SK-N-MC (cell line): ENCODE measurements at regions not wholly inside any gene's neighbourhood (a gene's known extent, or its start where the extent isn't known, plus 50 kb on each side); places are given as distances from the start of the nearest gene placed in this dataset.

Source experiments
- EZH2 ChIP-seq: fragments of 200-600 bp; sonication (generic); IDR thresholded peaks from one replicate; pipeline ENCODE4 v1.6.1; 2017; ENCODE audit warnings: antibody characterized with exemption
- FOXP2 ChIP-seq: optimal IDR thresholded peaks from 2 replicates; pipeline ENCODE3; 2011; ENCODE audit warnings: mild to moderate bottlenecking, moderate library complexity; ENCODE audit not compliant: insufficient read depth; ENCODE audit errors: extremely low read length, control extremely low read depth

DNA sequence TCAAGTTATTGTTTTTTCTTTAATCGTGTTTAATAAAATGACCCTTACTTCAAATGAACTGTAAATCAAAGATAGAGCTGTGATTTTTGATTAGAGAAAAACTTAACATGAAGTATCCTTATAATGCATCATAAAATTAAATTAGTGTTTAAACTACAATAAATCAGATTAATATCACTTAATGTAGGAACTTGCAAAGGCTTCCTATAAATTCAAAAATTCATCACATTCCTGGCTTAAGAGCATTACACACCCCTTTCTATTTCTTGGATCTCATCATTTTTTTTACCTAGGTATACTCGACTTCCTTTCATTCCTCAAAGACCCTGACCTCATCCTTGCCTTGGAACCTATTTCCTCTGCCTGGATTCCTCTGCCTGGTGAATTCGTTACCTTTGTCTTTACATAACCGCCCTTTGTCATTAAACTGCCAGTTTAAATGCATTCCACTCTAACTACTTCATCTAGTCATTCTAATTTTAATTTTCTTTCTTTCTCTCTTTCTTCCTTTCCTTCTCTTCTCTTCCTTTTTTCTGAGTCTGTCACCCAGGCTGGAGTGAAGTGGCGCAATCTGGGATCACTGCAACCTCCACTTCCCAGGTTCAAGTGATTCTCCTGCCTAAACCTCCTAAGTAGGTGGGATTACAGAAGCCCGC is 1244.5 kb downstream of the OTOL1 start:
- TF ChIP-seq EZH2 (no peak), FOXP2 (no peak)
